Skeletal muscle satellite cell (primary cell): ENCODE measurements at regions not wholly inside any gene's neighbourhood (a gene's known extent, or its start where the extent isn't known, plus 50 kb on each side); places are given as distances from the start of the nearest gene placed in this dataset.
"Not testable (repeated sequence)": the region's sequence is repeated elsewhere in the genome, so short reads cannot be mapped to it uniquely, and the experiment has no call there.

Source experiments
- H3K27me3 ChIP-seq: 2 replicates; pipeline ENCODE4 v1.7.0; 2013; ENCODE audit warnings: low read length; ENCODE audit not compliant: control insufficient read depth, insufficient read depth
- H3K36me3 ChIP-seq: 2 replicates; pipeline ENCODE4 v1.7.0; 2013; ENCODE audit warnings: mild to moderate bottlenecking, control low read depth, low read length; ENCODE audit not compliant: insufficient read depth
- H3K4me1 ChIP-seq: 2 replicates; pipeline ENCODE4 v1.7.0; 2013; ENCODE audit warnings: low read length; ENCODE audit not compliant: control insufficient read depth, insufficient read depth
- H3K4me2 ChIP-seq: 2 replicates; pipeline ENCODE4 v1.7.0; 2013; ENCODE audit warnings: mild to moderate bottlenecking, low read length
- H3K4me3 ChIP-seq: 2 replicates; pipeline ENCODE4 v1.7.0; 2013; ENCODE audit warnings: low read length
- H3K9ac ChIP-seq: 2 replicates; pipeline ENCODE4 v1.7.0; 2013; ENCODE audit warnings: mild to moderate bottlenecking, low read depth, low read length, moderate library complexity
- H3K9me3 ChIP-seq: replicated peaks from 2 replicates; pipeline ENCODE4 v1.7.0; 2013; ENCODE audit warnings: mild to moderate bottlenecking, control low read depth, low read length

DNA sequence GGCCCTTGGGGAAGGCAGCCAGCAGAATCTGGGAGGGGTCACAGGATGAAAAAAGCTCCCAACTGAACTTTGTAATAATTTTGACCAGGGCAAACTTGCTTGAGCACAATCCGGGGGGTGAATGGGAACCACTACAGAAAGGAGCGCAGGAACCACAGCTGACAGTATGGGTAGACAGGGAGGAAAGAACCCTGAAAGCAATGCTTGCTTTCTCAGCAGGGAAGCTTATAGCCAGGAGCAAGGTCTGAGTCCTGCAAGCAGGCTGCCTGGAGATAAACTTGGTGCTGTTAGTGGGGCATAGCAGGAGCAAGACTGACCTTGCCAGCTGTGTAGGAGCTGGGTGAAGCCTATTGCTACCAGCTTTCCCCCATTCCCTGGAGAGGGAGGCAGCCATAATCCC is 195.2 kb downstream of the MTCL1 start:
- no peak overlapping the region for H3K4me3 ChIP-seq
- no peak overlapping the region for H3K9ac ChIP-seq
- H3K9me3 ChIP-seq: no peaks in the 10 kb centered on the region
- no peaks in the 10 kb centered on the region for H3K4me1 ChIP-seq
- no peaks in the 10 kb centered on the region for H3K36me3 ChIP-seq
- no peak overlapping the region for H3K4me2 ChIP-seq
- no peaks in the 10 kb centered on the region for H3K27me3 ChIP-seq

DNA sequence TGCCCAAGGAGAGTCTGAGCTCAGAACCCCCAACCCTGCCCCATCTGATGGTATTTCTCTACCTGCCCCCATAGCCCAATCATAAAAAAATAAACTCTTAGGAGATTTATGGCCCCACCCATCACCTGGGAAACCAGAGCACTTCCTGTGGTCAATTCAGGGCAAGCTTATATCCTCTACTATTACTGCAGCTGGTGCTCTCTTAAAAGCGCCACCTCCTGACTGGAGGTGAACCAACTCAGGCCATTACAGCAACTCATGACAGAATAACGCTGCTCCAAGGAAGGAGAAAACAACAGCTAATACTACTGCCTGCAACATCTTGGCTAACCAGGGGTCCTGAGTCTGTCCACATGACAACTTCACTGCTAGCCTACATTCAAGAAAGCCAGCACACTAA is 195.7 kb downstream of the MTCL1 start:
- H3K27me3 ChIP-seq: no peaks in the 10 kb centered on the region
- no peak overlapping the region for H3K4me3 ChIP-seq
- H3K9me3 ChIP-seq: no peaks in the 10 kb centered on the region

DNA sequence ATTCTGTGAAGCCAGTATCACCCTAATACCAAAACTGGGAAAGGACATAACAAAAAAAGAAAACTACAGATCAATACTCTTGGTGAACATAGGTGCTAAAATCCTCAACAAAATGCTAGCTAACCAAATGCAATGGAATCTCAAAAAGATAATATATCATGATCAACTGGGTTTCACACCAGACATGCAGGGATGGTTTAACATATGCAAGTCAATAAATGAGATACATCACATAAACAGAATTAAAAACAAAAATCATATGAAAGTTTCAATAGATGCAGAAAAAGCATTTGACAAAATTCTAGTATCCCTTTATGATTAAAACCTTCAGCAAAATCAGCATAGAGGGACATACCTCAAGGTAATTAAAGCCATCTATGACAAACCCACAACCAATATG is 198.2 kb upstream of the NDUFV2 start:
- no peaks in the 10 kb centered on the region for H3K4me1 ChIP-seq
- no peak overlapping the region for H3K4me3 ChIP-seq
- no peaks in the 10 kb centered on the region for H3K9me3 ChIP-seq
- no peak overlapping the region for H3K4me2 ChIP-seq
- H3K27me3 ChIP-seq: no peaks in the 10 kb centered on the region
- H3K9ac ChIP-seq: no peak overlapping the region
- no peaks in the 10 kb centered on the region for H3K36me3 ChIP-seq

More for the DNA sequence above, 195.7 kb downstream of the MTCL1 start:
- H3K9ac ChIP-seq: no peak overlapping the region
- H3K4me2 ChIP-seq: no peak overlapping the region
- H3K36me3 ChIP-seq: no peaks in the 10 kb centered on the region
- H3K4me1 ChIP-seq: no peaks in the 10 kb centered on the region

DNA sequence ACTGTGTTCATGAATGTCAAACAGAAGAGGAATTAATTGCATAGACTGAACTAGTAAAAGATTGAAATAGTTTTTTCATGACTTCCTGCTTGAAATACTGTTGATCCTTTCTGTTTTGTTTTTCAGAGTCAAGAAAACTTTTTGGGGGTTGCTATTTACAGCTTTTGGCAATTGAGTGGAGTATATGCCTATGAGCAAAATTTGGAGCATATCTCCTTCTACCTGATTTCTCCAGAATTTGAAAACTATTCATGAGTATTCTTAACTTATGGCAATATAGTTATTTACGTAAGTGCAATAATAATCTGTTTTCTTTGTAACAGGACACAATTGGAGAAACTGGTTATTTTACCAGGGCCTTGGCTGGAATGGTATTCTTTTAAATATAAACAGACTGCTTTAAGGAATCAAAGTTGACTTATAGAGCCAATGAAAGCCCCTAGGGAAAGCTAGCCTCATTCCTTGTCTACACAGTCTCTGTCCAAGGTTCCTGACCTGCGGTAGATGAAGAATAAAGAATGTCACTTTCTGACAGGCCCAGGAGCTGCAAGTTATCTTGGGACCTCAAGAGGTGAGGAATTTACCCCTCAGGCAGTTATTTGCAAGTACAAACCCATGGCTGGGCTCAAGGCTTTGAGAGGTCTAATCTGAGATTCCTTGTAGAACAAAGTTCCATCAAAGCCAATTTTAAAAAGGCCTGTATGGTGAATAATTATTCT is 193.5 kb upstream of the NDUFV2 start:
- Histone ChIP-seq H3K9me3 (no peaks in the 10 kb centered on the region), H3K4me2 (no peak overlapping the region), H3K4me3 (no peak overlapping the region), H3K9ac (no peak overlapping the region), H3K4me1 (no peaks in the 10 kb centered on the region), H3K36me3 (no peaks in the 10 kb centered on the region), H3K27me3 (no peaks in the 10 kb centered on the region)

DNA sequence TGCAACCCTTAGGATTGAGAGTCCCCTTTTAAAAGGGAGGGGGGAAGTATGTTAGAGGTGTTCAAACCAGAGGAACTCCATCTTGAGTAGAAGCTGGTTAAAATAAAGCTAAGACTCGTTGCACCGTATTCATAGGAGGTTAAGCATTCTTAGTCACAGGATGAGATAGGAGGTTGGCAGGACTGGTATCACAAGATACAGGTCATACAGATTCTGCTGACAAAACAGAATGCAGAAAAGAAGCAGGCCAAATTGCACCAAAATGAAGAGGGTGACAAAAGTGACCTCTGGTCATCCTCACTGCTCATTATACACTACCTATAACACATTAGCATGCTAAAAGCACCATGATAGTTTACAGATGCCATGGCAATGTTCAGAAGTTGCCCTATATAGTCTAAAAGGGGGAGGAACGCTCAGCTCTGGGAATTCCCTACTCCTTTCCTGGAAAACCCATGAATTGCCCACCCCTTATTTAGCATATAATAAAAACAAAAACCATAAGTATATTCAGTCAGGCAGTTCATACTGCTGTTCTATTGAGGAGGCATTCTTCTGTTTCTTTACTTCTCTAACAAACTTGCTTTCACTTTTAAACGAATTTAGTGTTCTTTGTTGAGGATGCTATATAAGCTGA is 192.2 kb upstream of the NDUFV2 start:
- H3K4me3 ChIP-seq: no peak overlapping the region
- no peaks in the 10 kb centered on the region for H3K27me3 ChIP-seq
- no peak overlapping the region for H3K9ac ChIP-seq
- no peaks in the 10 kb centered on the region for H3K9me3 ChIP-seq
- no peaks in the 10 kb centered on the region for H3K36me3 ChIP-seq
- H3K4me2 ChIP-seq: no peak overlapping the region
- no peaks in the 10 kb centered on the region for H3K4me1 ChIP-seq

DNA sequence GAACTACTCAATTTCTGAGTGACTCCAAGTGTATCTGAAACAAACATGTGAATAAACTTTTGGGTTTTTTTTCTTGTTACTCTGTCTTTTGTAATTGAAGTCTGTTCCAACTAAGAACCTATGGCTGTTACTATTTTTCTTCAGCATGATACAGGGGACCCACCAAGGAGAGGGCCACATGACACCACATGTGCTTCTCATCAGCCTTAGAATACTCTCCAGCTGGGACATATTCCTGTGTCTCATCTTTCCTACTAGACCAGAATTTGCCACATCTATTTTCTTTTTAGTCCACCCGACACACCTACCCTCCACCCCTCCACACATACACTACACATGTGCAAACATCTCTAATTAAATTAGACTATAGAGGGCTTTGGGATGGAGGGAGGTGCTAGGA is 191.7 kb upstream of the NDUFV2 start:
- Histone ChIP-seq H3K36me3 (no peaks in the 10 kb centered on the region), H3K4me2 (no peak overlapping the region), H3K4me1 (no peaks in the 10 kb centered on the region), H3K27me3 (no peaks in the 10 kb centered on the region), H3K9me3 (no peaks in the 10 kb centered on the region), H3K9ac (no peak overlapping the region), H3K4me3 (no peak overlapping the region)

DNA sequence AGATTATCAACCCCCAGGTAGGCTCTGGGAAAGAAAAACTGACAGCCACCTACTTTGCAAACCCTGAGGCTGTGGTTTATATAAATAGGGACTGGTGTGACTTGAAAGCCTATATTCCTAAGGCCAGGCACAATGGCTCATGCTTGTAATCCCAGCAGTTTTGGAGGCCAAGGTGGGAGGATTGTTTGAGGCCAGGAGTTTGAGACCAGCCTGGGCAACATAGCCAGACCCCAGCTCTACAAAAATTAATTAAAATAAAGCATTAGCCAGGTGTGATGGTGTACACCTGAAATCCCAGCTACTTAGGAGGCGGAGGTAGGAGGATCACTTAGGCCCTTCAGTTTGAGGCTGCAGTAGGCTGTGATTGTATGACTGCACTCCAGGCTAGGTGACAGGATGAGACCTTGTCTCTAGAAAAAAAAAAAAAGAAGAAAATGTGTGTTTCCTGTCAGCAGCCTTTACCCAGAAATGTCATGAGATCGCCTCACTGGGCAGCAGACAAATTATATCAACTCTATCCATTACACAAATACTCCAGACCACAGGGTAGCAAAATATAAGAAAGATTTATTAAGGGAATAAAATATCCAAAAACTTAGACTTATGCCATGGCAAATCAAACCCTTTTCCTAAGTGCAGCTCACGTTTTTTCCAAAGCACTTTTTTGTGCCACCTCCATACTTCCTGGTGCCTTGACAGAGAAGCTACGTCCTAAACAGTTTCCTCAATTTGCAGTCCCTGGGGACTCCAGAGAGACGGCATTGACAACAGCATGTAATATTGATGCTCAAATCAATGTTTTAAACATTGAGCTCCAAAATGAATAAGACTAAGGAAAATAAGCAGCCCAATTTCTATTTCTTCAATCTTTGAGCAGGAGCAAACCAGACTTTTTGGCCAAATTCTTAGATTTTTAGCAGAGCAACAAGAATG is 190.8 kb upstream of the NDUFV2 start:
- Histone ChIP-seq H3K4me2 (no peak overlapping the region), H3K9ac (no peak overlapping the region), H3K27me3 (no peaks in the 10 kb centered on the region), H3K4me3 (no peak overlapping the region), H3K9me3 (no peaks in the 10 kb centered on the region), H3K36me3 (no peaks in the 10 kb centered on the region), H3K4me1 (no peaks in the 10 kb centered on the region)

DNA sequence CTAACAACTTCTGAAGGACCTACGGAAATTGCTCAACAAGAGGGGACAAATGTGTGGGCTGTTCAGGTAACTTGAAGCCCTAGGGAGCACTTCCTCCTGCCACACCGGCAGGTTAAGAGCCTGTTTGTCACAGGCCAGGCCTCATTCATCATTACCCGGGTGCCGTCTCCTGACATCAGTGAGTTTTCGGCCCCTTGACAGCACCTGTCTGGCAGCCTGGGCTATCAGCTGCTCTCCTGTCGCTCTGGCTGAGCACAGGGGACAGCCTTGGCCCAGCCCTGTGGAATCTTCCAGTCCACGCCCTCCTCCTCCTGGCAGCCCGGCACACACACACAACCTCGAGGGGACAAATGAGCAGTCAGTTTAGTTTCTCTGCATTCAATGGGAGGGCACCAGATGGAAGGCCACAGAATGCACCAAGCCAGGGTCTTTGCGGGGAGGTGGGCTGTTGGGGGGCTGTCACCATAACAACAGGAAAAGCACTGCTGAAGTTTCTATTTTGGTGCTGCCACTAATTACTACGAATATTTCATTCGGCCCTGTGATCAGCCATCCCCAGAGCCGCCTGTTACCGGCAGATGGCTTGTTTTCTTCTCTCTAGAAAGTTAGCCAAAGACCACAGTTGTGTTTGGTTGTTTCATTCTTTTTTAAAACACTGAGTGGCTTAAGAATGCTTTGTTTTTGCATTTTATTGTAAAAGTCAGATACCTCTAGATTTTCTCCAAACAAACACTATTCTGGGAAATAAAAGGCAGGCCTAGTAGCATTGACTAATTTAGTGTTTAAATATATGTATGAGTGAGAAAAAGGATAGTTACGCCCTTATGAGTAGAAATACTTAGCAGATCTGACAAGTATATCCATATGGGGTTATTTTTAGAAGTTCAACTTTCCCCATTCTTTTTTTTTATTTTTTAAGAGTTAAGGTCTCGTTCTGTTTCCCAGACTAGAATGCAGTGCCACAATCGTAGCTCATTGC is 189.9 kb upstream of the NDUFV2 start:
- Histone ChIP-seq H3K4me3 (no peak overlapping the region), H3K9ac (no peak overlapping the region), H3K27me3 (no peaks in the 10 kb centered on the region)

DNA sequence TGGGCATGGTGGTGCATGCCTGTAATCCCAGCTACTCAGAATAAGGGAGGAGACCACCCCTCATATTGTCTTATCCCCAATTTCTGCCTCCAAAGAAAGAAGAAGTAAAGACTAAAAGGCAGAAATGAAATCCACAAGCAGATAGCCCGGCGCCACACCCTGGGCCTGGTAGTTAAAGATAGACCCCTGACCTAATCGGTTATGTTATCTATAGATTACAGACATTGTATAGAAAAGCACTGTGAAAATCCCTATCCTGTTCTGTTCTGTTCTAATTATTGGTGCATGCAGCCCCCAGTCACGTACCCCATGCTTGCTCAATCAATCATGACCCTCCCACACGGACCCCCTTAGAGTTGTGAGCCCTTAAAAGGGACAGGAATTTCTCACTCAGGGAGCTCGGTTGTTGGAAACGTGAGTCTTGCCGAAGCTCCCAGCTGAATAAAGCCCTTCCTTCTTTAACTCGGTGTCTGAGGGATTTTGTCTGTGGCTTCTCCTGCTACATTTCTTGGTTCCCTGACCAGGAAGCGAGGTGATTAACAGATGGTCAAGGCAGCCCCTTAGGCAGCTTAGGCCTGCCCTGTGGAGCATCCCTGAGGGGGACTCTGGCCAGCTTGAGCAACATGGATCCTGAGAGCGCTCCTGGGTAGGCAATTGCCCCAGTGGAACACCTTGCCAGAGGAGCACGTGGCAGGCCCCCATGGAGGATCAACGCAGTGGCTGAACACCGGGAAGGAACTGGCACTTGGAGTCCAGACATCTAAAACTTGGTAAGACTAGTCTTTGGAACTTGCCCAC is 188.7 kb upstream of the NDUFV2 start:
- not testable (repeated sequence) for H3K4me3 ChIP-seq, H3K36me3 ChIP-seq, H3K4me1 ChIP-seq, H3K9me3 ChIP-seq, H3K27me3 ChIP-seq, H3K4me2 ChIP-seq, H3K9ac ChIP-seq

More for the DNA sequence above, 189.9 kb upstream of the NDUFV2 start:
- H3K4me1 ChIP-seq: no peaks in the 10 kb centered on the region
- H3K4me2 ChIP-seq: no peak overlapping the region
- no peaks in the 10 kb centered on the region for H3K36me3 ChIP-seq
- no peaks in the 10 kb centered on the region for H3K9me3 ChIP-seq

DNA sequence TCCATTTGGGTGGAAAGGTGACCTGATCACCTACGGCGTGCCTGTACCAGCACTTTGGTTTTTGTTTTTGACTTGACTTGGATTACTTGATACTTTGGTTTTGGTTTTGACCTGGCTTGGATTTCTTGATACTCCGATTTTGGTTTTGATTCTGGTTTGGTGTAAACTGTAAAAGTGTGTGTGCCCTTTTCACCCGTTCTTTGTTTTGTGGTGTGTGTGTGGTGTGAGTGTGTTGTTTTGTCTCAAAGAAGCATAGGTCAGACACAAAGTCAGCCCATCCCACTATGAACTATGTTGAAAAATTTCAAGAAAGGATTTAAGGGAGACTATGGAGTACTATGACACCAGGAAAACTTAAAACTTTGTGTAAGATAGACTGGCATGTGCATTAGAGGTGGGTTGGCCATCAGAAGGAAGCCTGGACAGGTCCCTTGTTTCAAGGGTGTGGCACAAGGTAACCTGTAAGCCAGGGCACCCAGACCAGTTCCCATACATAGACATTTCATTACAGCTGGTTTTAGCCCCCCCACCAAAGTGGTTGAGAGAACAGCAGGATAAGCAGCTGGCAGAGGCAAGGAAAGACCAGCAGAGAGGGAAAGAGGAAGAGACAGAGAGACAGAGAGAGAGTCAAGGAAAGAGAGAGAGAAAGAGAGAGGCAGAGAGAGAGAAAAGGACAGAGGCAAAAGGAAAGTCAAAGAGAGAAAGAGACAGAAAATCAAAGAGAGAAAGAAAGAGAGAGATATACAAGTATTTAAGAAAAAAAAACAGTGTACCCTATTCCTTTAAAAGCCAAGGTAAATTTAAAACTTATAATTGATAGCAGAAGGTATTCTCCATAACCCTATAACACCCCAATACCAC is 187.9 kb upstream of the NDUFV2 start:
- not testable (repeated sequence) for H3K4me2 ChIP-seq, H3K9ac ChIP-seq, H3K27me3 ChIP-seq, H3K4me1 ChIP-seq, H3K9me3 ChIP-seq, H3K4me3 ChIP-seq, H3K36me3 ChIP-seq
